ENCODE measurements at regions not wholly inside any gene's neighbourhood (a gene's known extent, or its start where the extent isn't known, plus 50 kb on each side); places are given as distances from the start of the nearest gene placed in this dataset.

DNA sequence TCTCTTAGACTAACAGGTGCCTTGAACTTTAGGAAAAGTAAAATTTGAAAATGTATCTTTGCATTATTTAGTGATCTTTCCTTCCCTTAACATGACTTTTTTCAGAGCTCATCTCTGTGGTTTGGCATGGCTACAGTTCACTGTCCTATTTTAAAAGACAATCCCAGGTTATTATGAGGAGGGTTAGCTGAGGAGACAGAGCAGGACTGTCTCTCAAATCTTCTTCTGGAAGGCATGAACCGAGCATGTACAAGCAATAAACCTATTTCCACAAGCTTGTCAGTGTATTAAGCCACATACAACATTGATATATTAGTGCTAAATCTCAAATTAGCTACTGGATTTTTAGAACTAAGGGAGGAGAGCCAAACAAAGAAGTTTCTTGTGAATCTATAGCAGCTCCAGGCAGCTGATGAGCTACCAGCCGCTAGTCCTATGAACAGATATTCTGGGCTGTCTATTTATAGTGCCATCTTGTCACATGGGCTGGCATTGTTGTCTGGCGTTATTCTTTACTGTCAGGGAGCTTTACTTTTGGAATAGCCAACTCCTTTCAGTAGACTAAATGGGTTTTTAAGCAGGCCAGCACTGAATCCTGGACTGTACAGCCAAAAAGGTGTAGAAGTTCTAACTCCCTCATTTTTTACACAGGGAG lies 171.2 kb upstream of the ACTBL2 start:
- H3K27me3 Mint-ChIP-seq (ENCODE audit: insufficient read depth, low read depth), result peaks cover under 1% of the 10 kb centered on the region
- H3K4me1 Mint-ChIP-seq, result peaks cover 14% of the 10 kb centered on the region
- TF ChIP-seq, protein P1, sequence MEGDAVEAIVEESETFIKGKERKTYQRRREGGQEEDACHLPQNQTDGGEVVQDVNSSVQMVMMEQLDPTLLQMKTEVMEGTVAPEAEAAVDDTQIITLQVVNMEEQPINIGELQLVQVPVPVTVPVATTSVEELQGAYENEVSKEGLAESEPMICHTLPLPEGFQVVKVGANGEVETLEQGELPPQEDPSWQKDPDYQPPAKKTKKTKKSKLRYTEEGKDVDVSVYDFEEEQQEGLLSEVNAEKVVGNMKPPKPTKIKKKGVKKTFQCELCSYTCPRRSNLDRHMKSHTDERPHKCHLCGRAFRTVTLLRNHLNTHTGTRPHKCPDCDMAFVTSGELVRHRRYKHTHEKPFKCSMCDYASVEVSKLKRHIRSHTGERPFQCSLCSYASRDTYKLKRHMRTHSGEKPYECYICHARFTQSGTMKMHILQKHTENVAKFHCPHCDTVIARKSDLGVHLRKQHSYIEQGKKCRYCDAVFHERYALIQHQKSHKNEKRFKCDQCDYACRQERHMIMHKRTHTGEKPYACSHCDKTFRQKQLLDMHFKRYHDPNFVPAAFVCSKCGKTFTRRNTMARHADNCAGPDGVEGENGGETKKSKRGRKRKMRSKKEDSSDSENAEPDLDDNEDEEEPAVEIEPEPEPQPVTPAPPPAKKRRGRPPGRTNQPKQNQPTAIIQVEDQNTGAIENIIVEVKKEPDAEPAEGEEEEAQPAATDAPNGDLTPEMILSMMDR (IDR thresholded peaks at IDR 0.05), result no peak
- TF ChIP-seq EZH2phosphoT487 (IDR thresholded peaks at IDR 0.05) (no peak), EZH2 (IDR thresholded peaks at IDR 0.05) (no peak)
- no peak overlapping the region for H3K27ac Mint-ChIP-seq
- Histone ChIP-seq H3K4me2 (no peak overlapping the region), H4K20me1 (ENCODE audit: low read depth) (no peaks in the 10 kb centered on the region), H3K36me3 (no peaks in the 10 kb centered on the region), H3K4me1 (no peaks in the 10 kb centered on the region), H3K4me3 (no peak overlapping the region), H3K9ac (no peak overlapping the region), H3K79me2 (ENCODE audit: low read depth) (no peaks in the 10 kb centered on the region), H2AFZ (replicated peaks) (peak overlapping the region; percentile 69), H3K9me3 (ENCODE audit: low read depth) (no peaks in the 10 kb centered on the region), H3F3A (ENCODE audit: low read depth) (no peaks in the 10 kb centered on the region), H3K27me3 (no peaks in the 10 kb centered on the region), H3K27ac (no peak overlapping the region)
- H3K36me3 Mint-ChIP-seq, result no peaks in the 10 kb centered on the region
- DNase-seq (ENCODE audit: low spot score), result no peak
- no peak overlapping the region for H3K4me3 Mint-ChIP-seq
- H3K9me3 Mint-ChIP-seq, result peaks cover 22% of the 10 kb centered on the region

DNA sequence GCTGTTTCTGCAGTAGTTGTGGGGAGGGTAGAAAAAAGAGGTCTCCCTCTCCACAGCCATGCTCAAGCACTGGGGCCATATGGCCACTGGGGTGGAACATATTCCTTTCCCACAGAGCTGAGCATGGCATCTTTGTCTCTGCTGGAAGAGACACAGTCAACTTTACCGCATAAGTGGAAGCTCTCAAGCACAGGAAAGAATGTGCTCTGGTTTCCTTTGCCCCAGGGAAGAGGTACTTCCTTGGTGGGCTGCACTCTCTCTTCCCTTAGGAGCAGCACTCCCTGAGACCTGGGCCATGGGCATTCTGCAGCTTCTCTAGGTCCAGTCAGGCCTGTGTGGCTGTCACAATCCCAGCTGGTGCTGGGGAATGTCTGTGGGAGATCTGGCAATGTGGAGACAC lies 168.5 kb upstream of the ACTBL2 start:
- Histone ChIP-seq H3K79me2 (ENCODE audit: low read depth) (no peaks in the 10 kb centered on the region), H3K9me3 (ENCODE audit: low read depth) (no peaks in the 10 kb centered on the region), H3F3A (ENCODE audit: low read depth) (no peaks in the 10 kb centered on the region), H3K36me3 (no peaks in the 10 kb centered on the region), H3K9ac (no peak overlapping the region), H2AFZ (replicated peaks) (no peak overlapping the region), H3K27ac (no peak overlapping the region), H3K4me3 (no peak overlapping the region), H3K4me2 (no peak overlapping the region), H4K20me1 (ENCODE audit: low read depth) (no peaks in the 10 kb centered on the region), H3K4me1 (no peaks in the 10 kb centered on the region), H3K27me3 (no peaks in the 10 kb centered on the region)
- TF ChIP-seq, protein P1 (IDR thresholded peaks at IDR 0.05), result no peak
- TF ChIP-seq EZH2 (IDR thresholded peaks at IDR 0.05) (no peak), EZH2phosphoT487 (IDR thresholded peaks at IDR 0.05) (no peak)
- peaks cover 2% of the 10 kb centered on the region for H3K27me3 Mint-ChIP-seq (ENCODE audit: insufficient read depth, low read depth)
- no peak overlapping the region for H3K4me3 Mint-ChIP-seq
- H3K4me1 Mint-ChIP-seq, result no peaks in the 10 kb centered on the region
- H3K9me3 Mint-ChIP-seq, result peaks cover 29% of the 10 kb centered on the region
- peak overlapping the region; percentile 23 for H3K27ac Mint-ChIP-seq
- DNase-seq (ENCODE audit: low spot score), result no peak
- H3K36me3 Mint-ChIP-seq, result no peaks in the 10 kb centered on the region

GRCh38 chr5:57650360-57651069 lies 167.9 kb upstream of the ACTBL2 start:
- no peaks in the 10 kb centered on the region for H3K27me3 ChIP-seq
- H3K36me3 ChIP-seq, result no peaks in the 10 kb centered on the region
- no peak overlapping the region for H3K27ac ChIP-seq
- Mint-ChIP-seq H3K36me3 (no peaks in the 10 kb centered on the region), H3K27me3 (ENCODE audit: insufficient read depth, low read depth) (peaks cover 2% of the 10 kb centered on the region), H3K27ac (no peak overlapping the region), H3K4me1 (no peaks in the 10 kb centered on the region), H3K9me3 (peaks cover 29% of the 10 kb centered on the region), H3K4me3 (no peak overlapping the region)
- no peaks in the 10 kb centered on the region for H4K20me1 ChIP-seq (ENCODE audit: low read depth)
- no peaks in the 10 kb centered on the region for H3F3A ChIP-seq (ENCODE audit: low read depth)
- H3K4me3 ChIP-seq, result no peak overlapping the region
- TF ChIP-seq EZH2 (IDR thresholded peaks at IDR 0.05) (no peak), EZH2phosphoT487 (IDR thresholded peaks at IDR 0.05) (no peak)
- TF ChIP-seq, protein P1 (IDR thresholded peaks at IDR 0.05), result peak; percentile 68
- no peak overlapping the region for H3K9ac ChIP-seq
- no peak overlapping the region for H2AFZ ChIP-seq (replicated peaks)
- no peak overlapping the region for H3K4me2 ChIP-seq
- DNase-seq (ENCODE audit: low spot score), result peak; percentile 62
- no peaks in the 10 kb centered on the region for H3K9me3 ChIP-seq (ENCODE audit: low read depth)
- H3K79me2 ChIP-seq (ENCODE audit: low read depth), result no peaks in the 10 kb centered on the region
- no peaks in the 10 kb centered on the region for H3K4me1 ChIP-seq
